Upper lobe of left lung (tissue), 4 donors: ENCODE measurements at regions not wholly inside any gene's neighbourhood (a gene's known extent, or its start where the extent isn't known, plus 50 kb on each side); places are given as distances from the start of the nearest gene placed in this dataset.

Experiments used
- EP300 ChIP-seq, 4 donors: sonication (generic); formaldehyde crosslinking; IDR thresholded peaks; one replicate each; pipeline ENCODE4 v1.5.1; 2017; ENCODE audit warnings: antibody characterized with exemption in 4 of 4, control low read depth in 2 of 4
- POLR2A ChIP-seq, 4 donors: fragments of 450-650 bp; IDR thresholded peaks; one replicate each; pipeline ENCODE4 v1.5.1; 2016 to 2017; ENCODE audit warnings: antibody characterized with exemption in 4 of 4, mild to moderate bottlenecking in 2 of 4
- POLR2AphosphoS5 ChIP-seq, 2 donors: sonication (generic); formaldehyde crosslinking; IDR thresholded peaks; one replicate each; pipeline ENCODE4 v1.5.1; 2017; ENCODE audit warnings: antibody characterized with exemption in 2 of 2
- TF ChIP-seq, protein P1 (sequence below), 6 experiments: fragments of 450-650 bp in 4 of 6; fragments of 200-600 bp in 2 of 6; sonication (generic) in 2 of 6; IDR thresholded peaks; one replicate each; pipeline ENCODE4 v1.5.1; 2016 to 2019; ENCODE audit warnings: antibody characterized with exemption in 6 of 6

DNA sequence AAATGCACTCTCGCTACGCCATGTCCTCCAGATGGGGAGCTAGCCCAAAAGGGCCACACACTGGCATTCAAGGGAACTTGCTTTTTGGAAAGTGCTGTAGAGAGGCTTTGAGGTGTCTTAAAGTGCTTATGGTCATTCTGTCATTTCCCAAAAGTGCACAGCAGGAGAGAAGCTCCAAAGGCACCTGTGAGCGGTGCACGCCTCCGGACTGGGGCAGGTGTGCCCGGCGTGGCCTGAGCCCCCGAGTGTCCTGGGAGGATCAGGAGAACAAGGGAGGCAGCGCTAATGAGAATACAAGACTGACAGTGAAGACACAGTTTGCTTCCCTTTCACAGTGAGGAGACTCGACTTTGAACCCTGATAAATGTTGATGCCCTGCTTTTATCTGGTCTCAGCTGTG is 419.0 kb upstream of the MKI67 start:
- TF ChIP-seq, protein P1, sequence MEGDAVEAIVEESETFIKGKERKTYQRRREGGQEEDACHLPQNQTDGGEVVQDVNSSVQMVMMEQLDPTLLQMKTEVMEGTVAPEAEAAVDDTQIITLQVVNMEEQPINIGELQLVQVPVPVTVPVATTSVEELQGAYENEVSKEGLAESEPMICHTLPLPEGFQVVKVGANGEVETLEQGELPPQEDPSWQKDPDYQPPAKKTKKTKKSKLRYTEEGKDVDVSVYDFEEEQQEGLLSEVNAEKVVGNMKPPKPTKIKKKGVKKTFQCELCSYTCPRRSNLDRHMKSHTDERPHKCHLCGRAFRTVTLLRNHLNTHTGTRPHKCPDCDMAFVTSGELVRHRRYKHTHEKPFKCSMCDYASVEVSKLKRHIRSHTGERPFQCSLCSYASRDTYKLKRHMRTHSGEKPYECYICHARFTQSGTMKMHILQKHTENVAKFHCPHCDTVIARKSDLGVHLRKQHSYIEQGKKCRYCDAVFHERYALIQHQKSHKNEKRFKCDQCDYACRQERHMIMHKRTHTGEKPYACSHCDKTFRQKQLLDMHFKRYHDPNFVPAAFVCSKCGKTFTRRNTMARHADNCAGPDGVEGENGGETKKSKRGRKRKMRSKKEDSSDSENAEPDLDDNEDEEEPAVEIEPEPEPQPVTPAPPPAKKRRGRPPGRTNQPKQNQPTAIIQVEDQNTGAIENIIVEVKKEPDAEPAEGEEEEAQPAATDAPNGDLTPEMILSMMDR (IDR thresholded peaks at IDR 0.05) = no peak
- TF ChIP-seq POLR2AphosphoS5 (IDR thresholded peaks at IDR 0.05) (no peak), EP300 (IDR thresholded peaks at IDR 0.05) (no peak), POLR2A (IDR thresholded peaks at IDR 0.05) (no peak)
